Hematopoietic multipotent progenitor cell treated with erythropoietin and hydrocortisone succinate and interleukin-3 and kit ligand, for 17 days (in vitro differentiated cells): ENCODE measurements at regions not wholly inside any gene's neighbourhood (a gene's known extent, or its start where the extent isn't known, plus 50 kb on each side); places are given as distances from the start of the nearest gene placed in this dataset.
"Not testable (repeated sequence)": the region's sequence is repeated elsewhere in the genome, so short reads cannot be mapped to it uniquely, and the experiment has no call there.

Experiments
- DNase-seq: peaks from one replicate; pipeline ENCODE4 v3.0.0-alpha.2; 2015; ENCODE audit warnings: low spot score

- no peak for DNase-seq
These were observed 356.1 kb downstream of the OMA1 start for GRCh38 chr1:58190267-58190988.

GRCh38 chr1:58189453-58189852 lies 357.1 kb downstream of the OMA1 start:
- DNase-seq: no peak

- no peak for DNase-seq
These were observed 363.2 kb downstream of the OMA1 start for GRCh38 chr1:58183286-58183685.

- DNase-seq: no peak
These were observed 366.0 kb downstream of the OMA1 start for GRCh38 chr1:58180537-58180936.

GRCh38 chr1:58169160-58169559 lies 377.4 kb downstream of the OMA1 start:
- DNase-seq: not testable (repeated sequence)

GRCh38 chr1:58167131-58167530 lies 379.4 kb downstream of the OMA1 start:
- DNase-seq: not testable (repeated sequence)

- no peak for DNase-seq
These were observed 380.1 kb downstream of the OMA1 start for GRCh38 chr1:58166417-58166816.

- no peak for DNase-seq
These were observed 381.5 kb downstream of the OMA1 start for GRCh38 chr1:58165073-58165472.

- DNase-seq: peak; percentile 11
These were observed 383.5 kb downstream of the OMA1 start for GRCh38 chr1:58162952-58163550.

- DNase-seq: no peak
These were observed 387.1 kb downstream of the OMA1 start for GRCh38 chr1:58159434-58159830.

GRCh38 chr1:58158506-58159433 lies 387.8 kb downstream of the OMA1 start:
- DNase-seq: no peak

GRCh38 chr1:58158016-58158415 lies 388.5 kb downstream of the OMA1 start:
- DNase-seq: no peak

GRCh38 chr1:58157256-58157655 lies 389.3 kb downstream of the OMA1 start:
- no peak for DNase-seq

GRCh38 chr1:58156831-58157230 lies 389.7 kb downstream of the OMA1 start:
- DNase-seq: no peak

GRCh38 chr1:58156124-58156468 lies 390.4 kb downstream of the OMA1 start:
- DNase-seq: no peak

- DNase-seq: no peak
These were observed 391.0 kb downstream of the OMA1 start for GRCh38 chr1:58155418-58156123.

- no peak for DNase-seq
These were observed 392.3 kb downstream of the OMA1 start for GRCh38 chr1:58154256-58154655.

GRCh38 chr1:58152697-58153096 lies 393.8 kb downstream of the OMA1 start:
- DNase-seq: no peak

- DNase-seq: no peak
These were observed 397.2 kb downstream of the OMA1 start for GRCh38 chr1:58149271-58149812.

GRCh38 chr1:58144698-58145270 lies 401.7 kb downstream of the OMA1 start:
- DNase-seq: no peak

GRCh38 chr1:58143972-58144697 lies 402.4 kb downstream of the OMA1 start:
- no peak for DNase-seq
